Lung (tissue), 11 donors: ENCODE measurements at regions not wholly inside any gene's neighbourhood (a gene's known extent, or its start where the extent isn't known, plus 50 kb on each side); places are given as distances from the start of the nearest gene placed in this dataset.

ENCODE experiments used
- ATAC-seq: fragments of 200-7000 bp; cut with Tn5 transposase; one replicate; pipeline ENCODE4 v1.9.1; 2020; ENCODE audit warnings: moderate number of reproducible peaks; ENCODE audit not compliant: insufficient read depth, low FRiP score
- DNase-seq, 3 donors: peaks; one replicate each; pipeline ENCODE4 v3.0.0-alpha.2; 2013 to 2017
- H3K27ac ChIP-seq, 2 donors: one replicate each; pipeline ENCODE4 v1.5.1; 2013; ENCODE audit warnings: mild to moderate bottlenecking in 2 of 2, moderate library complexity in 2 of 2, control low read depth in 1 of 2, inconsistent platforms in 1 of 2, low read depth in 1 of 2, low read length in 1 of 2
- H3K27me3 ChIP-seq, 3 donors: one replicate each; pipeline ENCODE4 v1.5.1; 2013; ENCODE audit warnings: low read length in 2 of 3; ENCODE audit not compliant: control insufficient read depth in 3 of 3, insufficient read depth in 3 of 3
- H3K36me3 ChIP-seq, 4 donors: one replicate each; pipeline ENCODE4 v1.5.1; 2013; ENCODE audit warnings: low read length in 4 of 4, mild to moderate bottlenecking in 1 of 4, moderate library complexity in 1 of 4; ENCODE audit not compliant: control insufficient read depth in 4 of 4, insufficient read depth in 4 of 4
- H3K4me1 ChIP-seq, 5 donors: one replicate each; pipeline ENCODE4 v1.5.1; 2013; ENCODE audit warnings: low read length in 5 of 5, mild to moderate bottlenecking in 2 of 5, moderate library complexity in 1 of 5; ENCODE audit not compliant: control insufficient read depth in 5 of 5, insufficient read depth in 5 of 5
- H3K4me3 ChIP-seq: one replicate; pipeline ENCODE4 v1.5.1; 2013; ENCODE audit warnings: mild to moderate bottlenecking, control low read depth, moderate library complexity
- H3K9ac ChIP-seq, 2 donors: one replicate each; pipeline ENCODE4 v1.5.1; 2013; ENCODE audit warnings: low read length in 2 of 2, control low read depth in 1 of 2; ENCODE audit not compliant: insufficient read depth in 1 of 2
- H3K9me3 ChIP-seq, 4 donors: one replicate each; pipeline ENCODE4 v1.5.1; 2013; ENCODE audit warnings: low read length in 3 of 4, mild to moderate bottlenecking in 1 of 4, moderate library complexity in 1 of 4; ENCODE audit not compliant: control insufficient read depth in 4 of 4, insufficient read depth in 3 of 4
- WGBS, 2 donors: extraction: QIAGEN DNeasy Blood & Tissue Kit; methylation state at CpG; one replicate each; pipeline ENCODE4 v1.1.7; 2013; 5-methylcytosine and 5-hydroxymethylcytosine counted together
- TF ChIP-seq, protein P1 (sequence below): IDR thresholded peaks from 2 replicates; pipeline ENCODE4 v1.5.1; 2012; ENCODE audit warnings: mild to moderate bottlenecking; ENCODE audit errors: control extremely low read depth, extremely low read depth
- donor health status: control.
- donor health status: control.
- donor health status: Bipolar disorder and iron deficiency.
- donor health status: healthy.
- donor health status: DM: yes; HTN: yes; CAD: no.

DNA sequence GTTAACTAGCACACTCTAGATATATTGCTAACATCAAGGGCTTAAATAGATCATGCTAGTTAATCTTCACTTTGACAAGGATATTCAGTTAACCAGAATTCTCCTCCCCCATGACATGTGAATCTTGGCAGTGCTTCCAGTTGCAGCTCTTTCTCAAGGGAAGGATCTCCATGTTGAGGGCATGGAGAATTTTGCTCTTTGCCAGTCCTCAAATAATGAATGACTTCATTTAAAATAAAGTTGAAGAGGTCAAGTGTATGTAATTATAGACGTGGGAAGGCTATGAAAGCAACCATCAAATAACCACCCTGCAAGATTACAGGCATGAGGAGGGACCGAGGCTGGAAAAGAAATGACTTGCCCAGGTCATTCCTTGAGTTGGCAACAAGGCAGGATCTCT, 87.3 kb upstream of the CPEB2 start:
- Histone ChIP-seq H3K9ac (no peak overlapping the region), H3K9me3 (no peaks in the 10 kb centered on the region), H3K4me3 (no peak overlapping the region), H3K4me1 (peaks cover 2 to 12% (median 5%) of the 10 kb centered on the region in 5 donors), H3K27ac (no peak overlapping the region), H3K27me3 (no peaks in the 10 kb centered on the region), H3K36me3 (no peaks in the 10 kb centered on the region)
- WGBS, 2 donors = 59 to 76% methylated on average over 2 of the region's 2 CpGs
- no peak for DNase-seq
- TF ChIP-seq, protein P1, sequence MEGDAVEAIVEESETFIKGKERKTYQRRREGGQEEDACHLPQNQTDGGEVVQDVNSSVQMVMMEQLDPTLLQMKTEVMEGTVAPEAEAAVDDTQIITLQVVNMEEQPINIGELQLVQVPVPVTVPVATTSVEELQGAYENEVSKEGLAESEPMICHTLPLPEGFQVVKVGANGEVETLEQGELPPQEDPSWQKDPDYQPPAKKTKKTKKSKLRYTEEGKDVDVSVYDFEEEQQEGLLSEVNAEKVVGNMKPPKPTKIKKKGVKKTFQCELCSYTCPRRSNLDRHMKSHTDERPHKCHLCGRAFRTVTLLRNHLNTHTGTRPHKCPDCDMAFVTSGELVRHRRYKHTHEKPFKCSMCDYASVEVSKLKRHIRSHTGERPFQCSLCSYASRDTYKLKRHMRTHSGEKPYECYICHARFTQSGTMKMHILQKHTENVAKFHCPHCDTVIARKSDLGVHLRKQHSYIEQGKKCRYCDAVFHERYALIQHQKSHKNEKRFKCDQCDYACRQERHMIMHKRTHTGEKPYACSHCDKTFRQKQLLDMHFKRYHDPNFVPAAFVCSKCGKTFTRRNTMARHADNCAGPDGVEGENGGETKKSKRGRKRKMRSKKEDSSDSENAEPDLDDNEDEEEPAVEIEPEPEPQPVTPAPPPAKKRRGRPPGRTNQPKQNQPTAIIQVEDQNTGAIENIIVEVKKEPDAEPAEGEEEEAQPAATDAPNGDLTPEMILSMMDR = no peak
- no peak for ATAC-seq

DNA sequence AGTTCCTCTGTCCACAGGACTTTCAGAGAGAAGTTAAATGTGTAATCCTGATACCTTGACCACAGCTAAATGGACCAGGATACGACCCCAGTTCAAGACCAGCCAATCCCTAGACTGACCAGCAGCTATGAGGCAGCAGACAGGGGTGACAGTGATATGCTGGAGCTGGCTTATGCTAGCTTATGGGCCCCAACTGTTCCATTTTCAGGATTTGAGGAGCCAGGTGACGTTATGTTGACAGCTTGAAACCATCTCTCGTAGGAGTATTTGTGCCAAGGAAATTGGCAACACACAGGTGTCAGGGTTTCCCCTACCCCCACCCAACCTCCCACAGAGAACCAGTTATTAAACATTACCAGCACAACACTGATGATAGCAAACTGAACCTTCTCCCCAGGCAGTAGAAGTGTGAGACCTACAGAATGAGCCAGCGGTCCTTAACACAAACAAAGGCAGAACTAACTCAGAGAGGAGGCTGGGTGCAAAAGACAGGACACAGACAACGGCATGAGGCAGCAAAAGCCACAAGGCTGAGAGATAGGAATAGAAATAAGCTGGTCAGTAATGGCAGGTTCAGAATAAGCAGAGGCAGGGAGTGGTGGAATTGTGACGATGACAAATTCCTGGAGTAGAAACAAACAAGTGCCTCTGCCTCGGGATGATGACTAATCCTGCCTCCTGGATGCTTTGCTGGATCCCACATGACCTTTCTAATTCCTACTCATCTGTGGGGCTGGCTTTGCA, 85.6 kb upstream of the CPEB2 start:
- 51 to 75% methylated on average over 7 of the region's 7 CpGs for WGBS, 2 donors
- Histone ChIP-seq H3K4me1 (peaks cover 0 to 12% (median 5%) of the 10 kb centered on the region in 5 donors), H3K36me3 (no peaks in the 10 kb centered on the region), H3K9ac (no peak overlapping the region), H3K27ac (peak overlapping the region in 1 of 2 donors; percentile 56), H3K4me3 (no peak overlapping the region), H3K27me3 (no peaks in the 10 kb centered on the region), H3K9me3 (no peaks in the 10 kb centered on the region)
- TF ChIP-seq, protein P1 = no peak
- ATAC-seq (peak; percentile 59), DNase-seq (peak; percentile 45 to 80 (median 62))

DNA sequence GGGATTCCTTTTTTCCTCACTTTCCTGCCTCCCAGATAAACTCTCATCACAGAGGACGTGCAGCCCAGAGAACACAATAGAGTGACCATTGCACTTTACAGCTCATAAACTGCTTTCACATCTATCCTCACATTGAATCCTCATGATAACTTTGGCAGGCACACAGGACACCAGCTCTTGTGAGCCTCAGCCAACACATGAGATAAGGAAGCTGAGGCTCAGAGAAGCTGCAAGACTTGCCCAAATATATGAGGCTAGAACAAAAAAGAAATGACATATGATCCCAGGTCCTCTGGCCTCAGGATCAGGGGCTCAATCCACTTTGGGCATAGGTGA, 85.0 kb upstream of the CPEB2 start:
- Histone ChIP-seq H3K4me3 (no peak overlapping the region), H3K36me3 (no peaks in the 10 kb centered on the region), H3K9ac (no peak overlapping the region), H3K27ac (peak overlapping the region in 1 of 2 donors; percentile 56), H3K4me1 (peaks cover 0 to 12% (median 5%) of the 10 kb centered on the region in 5 donors), H3K9me3 (no peaks in the 10 kb centered on the region), H3K27me3 (no peaks in the 10 kb centered on the region)
- TF ChIP-seq, protein P1 = no peak
- ATAC-seq (no peak), DNase-seq (peak in 2 of 3 donors; percentile 54 to 77)
- WGBS, 2 donors = 56 to 71% methylated on average over 1 of the region's 1 CpG
